Keratinocyte (primary cell): ENCODE measurements at regions not wholly inside any gene's neighbourhood (a gene's known extent, or its start where the extent isn't known, plus 50 kb on each side); places are given as distances from the start of the nearest gene placed in this dataset.

ENCODE experiments used
- CTCF ChIP-seq, 3 experiments: IDR thresholded peaks in 1 of 3; conservative IDR thresholded peaks in 1 of 3; optimal IDR thresholded peaks in 1 of 3; 2 replicates in 2 of 3; 3 replicates in 1 of 3; pipeline versions ENCODE3 to v1.5.1; 2011; ENCODE audit warnings: low read length in 3 of 3, mild to moderate bottlenecking in 3 of 3, moderate library complexity in 2 of 3, control low read depth in 1 of 3, inconsistent platforms in 1 of 3; ENCODE audit not compliant: insufficient read depth in 2 of 3; ENCODE audit errors: extremely low read depth in 1 of 3
- EZH2 ChIP-seq: IDR thresholded peaks from one replicate; pipeline ENCODE4 v1.6.1; 2012; ENCODE audit warnings: inconsistent platforms, mild to moderate bottlenecking, low read length, moderate library complexity

GRCh38 chr6:168871642-168872315 is 381.9 kb downstream of the THBS2 start:
- TF ChIP-seq CTCF (optimal IDR thresholded peaks at IDR 0.05 in 1 of 3, IDR thresholded peaks at IDR 0.05 in 1 of 3, conservative IDR thresholded peaks at IDR 0.05 in 1 of 3; ENCODE audit: extremely low read depth in 1 of 3, insufficient read depth in 2 of 3, low read length in 3 of 3) (no peak), EZH2 (no peak)
